ENCODE measurements at regions not wholly inside any gene's neighbourhood (a gene's known extent, or its start where the extent isn't known, plus 50 kb on each side); places are given as distances from the start of the nearest gene placed in this dataset.

- no peak for DNase-seq
These were observed 102.8 kb upstream of the GALNT2 start for GRCh38 chr1:229964281-229964680.

GRCh38 chr1:229970714-229971113 is 96.3 kb upstream of the GALNT2 start:
- DNase-seq, result no peak

- DNase-seq, result no peak
These were observed 95.9 kb upstream of the GALNT2 start for GRCh38 chr1:229971141-229971540.

- DNase-seq, result no peak
These were observed 94.3 kb upstream of the GALNT2 start for GRCh38 chr1:229972600-229973296.

GRCh38 chr1:229973297-229973612 is 93.8 kb upstream of the GALNT2 start:
- no peak for DNase-seq

- no peak for DNase-seq
These were observed 92.0 kb upstream of the GALNT2 start for GRCh38 chr1:229975047-229975446.

GRCh38 chr1:229980009-229980408 is 87.0 kb upstream of the GALNT2 start:
- no peak for DNase-seq

- no peak for DNase-seq
These were observed 85.3 kb upstream of the GALNT2 start for GRCh38 chr1:229981736-229982135.

- DNase-seq, result no peak
These were observed 82.6 kb upstream of the GALNT2 start for GRCh38 chr1:229984310-229984991.

GRCh38 chr1:229984992-229985612 is 81.9 kb upstream of the GALNT2 start:
- no peak for DNase-seq

GRCh38 chr1:229985613-229986010 is 81.4 kb upstream of the GALNT2 start:
- no peak for DNase-seq

GRCh38 chr1:229986737-229987337 is 80.2 kb upstream of the GALNT2 start:
- no peak for DNase-seq

GRCh38 chr1:229987953-229988352 is 79.1 kb upstream of the GALNT2 start:
- DNase-seq, result no peak

GRCh38 chr1:229988534-229988933 is 78.5 kb upstream of the GALNT2 start:
- no peak for DNase-seq

- DNase-seq, result no peak
These were observed 77.3 kb upstream of the GALNT2 start for GRCh38 chr1:229989591-229990248.

- no peak for DNase-seq
These were observed 76.7 kb upstream of the GALNT2 start for GRCh38 chr1:229990326-229990725.

- no peak for DNase-seq
These were observed 75.9 kb upstream of the GALNT2 start for GRCh38 chr1:229991104-229991513.

GRCh38 chr1:229991724-229992333 is 75.2 kb upstream of the GALNT2 start:
- DNase-seq, result no peak

GRCh38 chr1:229993060-229993459 is 74.0 kb upstream of the GALNT2 start:
- no peak for DNase-seq

- no peak for DNase-seq
These were observed 73.1 kb upstream of the GALNT2 start for GRCh38 chr1:229993894-229994293.

- no peak for DNase-seq
These were observed 67.9 kb upstream of the GALNT2 start for GRCh38 chr1:229999004-229999670.
